HK-2 (cell line): ENCODE measurements at regions not wholly inside any gene's neighbourhood (a gene's known extent, or its start where the extent isn't known, plus 50 kb on each side); places are given as distances from the start of the nearest gene placed in this dataset.
A peak's percentile ranks its signal among the peaks of the same experiment; 100 is the strongest.
"Not testable (repeated sequence)": the region's sequence is repeated elsewhere in the genome, so short reads cannot be mapped to it uniquely, and the experiment has no call there.

ENCODE experiments used
- DNase-seq: peaks from one replicate; pipeline ENCODE4 v3.0.0-alpha.2; 2018; ENCODE audit not compliant: unreplicated experiment

DNA sequence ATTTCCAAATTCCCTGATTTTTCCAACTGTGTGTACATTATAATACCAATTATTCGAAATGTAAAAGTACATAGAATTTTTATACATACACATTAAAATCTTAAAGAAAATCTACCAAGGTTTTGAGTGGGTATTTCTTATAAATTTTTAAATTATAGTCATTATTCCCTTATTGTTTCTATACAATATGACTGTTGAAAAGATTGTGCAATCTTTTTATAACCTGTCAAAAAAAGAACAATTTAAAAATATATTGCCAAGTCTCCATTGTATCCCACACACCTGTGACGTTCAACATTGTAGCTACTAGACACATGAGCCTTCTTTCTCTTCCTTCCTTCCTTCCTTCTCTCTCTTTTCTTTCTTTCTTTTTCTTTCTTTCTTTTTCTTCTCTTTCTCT is 473.2 kb upstream of the CHRM3 start:
- DNase-seq: no peak

- DNase-seq: no peak
Observed at GRCh38 chr1:238912148-238912547, 474.2 kb upstream of the CHRM3 start.

DNA sequence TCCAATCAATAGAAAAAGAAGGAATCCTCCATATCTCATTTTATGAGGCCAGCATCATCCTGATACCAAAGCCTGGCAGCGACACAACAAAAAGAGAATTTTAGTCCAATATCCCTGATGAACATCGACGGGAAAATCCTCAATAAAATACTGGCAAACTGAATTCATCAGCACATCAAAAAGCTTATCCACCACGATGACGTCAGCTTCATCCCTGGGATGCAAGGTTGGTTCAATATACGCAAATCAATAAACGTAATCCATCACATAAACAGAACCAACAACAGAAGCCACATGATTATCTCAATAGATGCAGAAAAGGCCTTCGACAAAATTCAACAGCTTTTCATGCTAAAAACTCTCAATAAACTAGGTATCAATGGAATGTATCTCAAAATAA is 483.6 kb upstream of the CHRM3 start:
- DNase-seq: not testable (repeated sequence)

DNA sequence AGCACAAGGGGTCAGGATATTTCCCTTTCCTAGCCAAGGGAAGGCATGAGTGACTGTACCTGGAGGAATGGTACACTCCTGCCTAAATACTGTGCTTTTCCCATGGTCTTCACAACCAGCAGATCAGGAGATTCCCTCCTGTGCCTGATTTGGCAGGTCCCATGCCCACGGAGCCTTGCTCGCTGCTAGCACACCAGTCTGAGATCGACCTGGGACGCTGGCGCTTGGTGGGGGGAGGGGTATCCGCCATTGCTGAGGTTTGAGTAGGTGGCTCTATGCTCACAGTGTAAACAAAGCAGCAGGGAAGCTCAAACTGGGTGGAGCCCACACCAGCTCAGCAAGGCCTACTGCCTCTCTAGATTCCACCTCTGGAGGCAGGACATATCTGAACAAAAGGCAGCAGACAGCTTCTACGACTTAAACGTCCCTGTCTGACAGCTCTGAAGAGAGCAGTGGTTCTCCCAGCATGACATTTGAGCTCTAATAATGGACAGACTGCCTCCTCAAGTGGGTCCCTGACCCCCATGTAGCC is 486.0 kb upstream of the CHRM3 start:
- DNase-seq: no peak

DNA sequence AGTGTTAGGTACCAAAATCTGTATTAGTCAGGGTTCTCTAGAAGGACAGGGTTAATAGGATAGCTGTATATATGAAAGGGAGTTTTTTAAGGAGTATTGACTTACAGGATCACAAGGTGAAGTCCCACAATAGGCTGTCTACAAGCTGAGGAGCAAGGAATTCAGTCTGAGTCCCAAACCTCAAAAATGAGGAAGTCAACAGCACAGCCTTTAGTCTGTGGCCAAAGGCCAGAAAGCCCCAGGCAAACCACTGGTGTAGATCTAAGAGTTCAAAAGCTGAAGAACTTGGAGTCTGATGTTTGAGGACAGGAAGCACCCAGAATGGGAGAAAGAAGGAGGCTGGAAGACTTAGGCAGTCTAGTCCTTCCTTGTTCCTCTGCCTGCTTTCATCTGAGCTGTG is 487.5 kb upstream of the CHRM3 start:
- DNase-seq: no peak

- DNase-seq: peak; percentile 22
Observed at GRCh38 chr1:238895911-238896310, 490.5 kb upstream of the CHRM3 start.

DNA sequence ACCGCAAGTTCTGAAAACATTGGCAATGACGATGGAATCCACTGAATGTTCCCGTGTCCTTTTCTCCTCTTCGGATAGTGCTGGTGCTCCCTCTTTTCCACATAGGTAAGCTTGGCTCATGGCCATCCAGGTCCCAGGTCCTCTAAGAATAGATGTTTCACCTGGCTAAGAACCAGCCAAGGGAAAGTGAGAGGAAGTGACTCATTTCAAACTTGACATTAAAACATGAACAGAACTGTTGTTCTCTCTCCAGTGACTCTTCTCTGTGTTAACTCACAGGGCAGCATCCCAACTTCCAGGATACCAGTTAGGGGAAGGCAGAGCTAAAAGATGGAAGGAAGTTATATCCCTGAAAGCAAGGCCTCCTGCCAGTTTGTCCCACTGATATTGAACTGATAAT is 493.8 kb upstream of the CHRM3 start:
- DNase-seq: no peak

GRCh38 chr1:238861342-238862066 is 524.9 kb upstream of the CHRM3 start:
- DNase-seq: no peak

- no peak for DNase-seq
Observed at GRCh38 chr1:238833919-238834318, 552.4 kb upstream of the CHRM3 start.

- DNase-seq: no peak
Observed at GRCh38 chr1:238832106-238832505, 554.3 kb upstream of the CHRM3 start.

DNA sequence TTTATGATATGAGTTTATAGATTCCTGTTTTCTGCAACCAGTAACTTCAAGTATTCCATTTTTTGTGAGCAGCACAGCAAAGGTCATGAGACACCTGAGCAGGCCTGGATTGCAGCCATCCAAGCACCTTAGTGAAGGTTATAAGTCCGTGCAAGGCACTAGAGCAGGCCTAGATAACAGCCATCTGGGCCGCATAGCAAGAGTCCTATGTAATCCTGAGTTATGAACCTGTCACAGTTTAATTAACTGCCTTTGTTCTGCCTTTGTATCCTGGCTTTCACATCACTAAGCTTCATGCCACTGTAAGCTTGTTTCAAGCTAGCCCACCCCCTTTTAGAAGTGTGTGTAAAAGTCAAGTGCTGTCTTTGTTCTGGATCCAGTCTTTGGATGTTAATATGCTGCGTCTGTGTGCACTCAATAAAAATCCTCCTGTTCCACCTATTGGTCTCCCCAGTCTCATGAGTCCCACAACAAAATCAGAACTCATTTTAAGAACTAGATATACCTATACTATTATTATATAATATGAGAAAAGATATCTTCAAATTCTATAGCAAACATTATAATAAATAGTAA is 556.2 kb upstream of the CHRM3 start:
- no peak for DNase-seq

- DNase-seq: no peak
Observed at GRCh38 chr1:238826891-238827290, 559.5 kb upstream of the CHRM3 start.

DNA sequence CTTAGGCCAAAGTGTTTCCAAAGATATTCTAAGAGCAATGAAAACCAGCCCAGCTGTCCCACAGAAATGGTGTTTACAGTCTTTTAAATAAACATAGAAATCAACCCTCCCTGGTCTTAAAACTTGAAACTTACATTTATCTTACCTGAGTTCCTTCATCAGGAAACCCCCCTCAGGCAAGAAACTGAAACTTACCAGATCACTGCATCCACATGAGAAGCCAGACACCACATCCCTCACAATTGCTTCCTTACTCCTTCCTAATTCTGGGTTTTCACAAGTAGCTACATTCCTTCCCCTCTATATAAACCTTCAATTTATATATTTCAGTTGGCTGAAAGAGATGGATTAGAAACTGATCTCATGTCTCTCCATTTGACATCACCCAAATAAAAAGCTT is 563.0 kb upstream of the CHRM3 start:
- DNase-seq: no peak

- no peak for DNase-seq
Observed at GRCh38 chr1:238811211-238811879, 575.0 kb upstream of the CHRM3 start.

GRCh38 chr1:238790882-238791281 is 595.5 kb upstream of the CHRM3 start:
- no peak for DNase-seq

- no peak for DNase-seq
Observed at GRCh38 chr1:238789916-238790667, 596.3 kb upstream of the CHRM3 start.

- DNase-seq: no peak
Observed at GRCh38 chr1:238787471-238787870, 598.9 kb upstream of the CHRM3 start.

GRCh38 chr1:238783633-238784032 is 602.7 kb upstream of the CHRM3 start:
- DNase-seq: no peak

DNA sequence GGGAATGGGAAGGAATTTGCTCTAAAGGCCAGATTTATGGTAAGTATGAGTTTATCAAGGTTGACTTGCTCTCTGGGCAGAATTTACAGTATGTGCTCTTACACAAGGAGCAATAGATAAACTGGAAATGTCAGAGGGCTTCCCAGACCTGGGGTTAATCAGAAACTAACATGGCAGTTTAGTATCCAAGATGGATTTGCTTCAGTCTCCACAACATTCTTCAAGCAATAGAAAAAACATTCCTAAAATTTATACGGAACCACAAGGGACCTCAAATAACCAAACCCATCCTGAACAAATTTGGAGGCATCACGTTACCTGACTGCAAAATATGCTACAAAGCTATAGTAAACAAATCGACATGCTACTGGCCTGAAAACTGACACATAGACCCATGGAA is 606.7 kb upstream of the CHRM3 start:
- DNase-seq: no peak

- no peak for DNase-seq
Observed at GRCh38 chr1:238778113-238778512, 608.3 kb upstream of the CHRM3 start.

GRCh38 chr1:238777551-238777950 is 608.8 kb upstream of the CHRM3 start:
- no peak for DNase-seq

DNA sequence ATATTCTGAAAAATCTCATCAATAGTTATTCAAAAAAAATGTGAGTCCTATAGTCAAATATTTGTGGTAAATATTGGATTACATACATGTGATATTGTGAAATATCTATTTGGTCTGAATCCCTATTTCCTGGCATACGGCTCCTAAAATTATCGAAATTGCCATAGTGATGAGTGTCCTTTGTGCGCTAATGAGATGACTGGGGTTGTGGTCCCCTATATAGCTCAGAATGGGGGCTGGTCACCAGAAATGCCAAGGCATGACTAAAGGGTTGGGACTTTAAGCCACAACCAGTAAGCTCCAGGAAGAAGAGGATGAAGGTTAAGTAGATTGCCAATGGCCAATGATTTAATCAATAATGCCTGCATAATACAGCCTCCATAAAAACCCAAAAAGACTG is 610.2 kb upstream of the CHRM3 start:
- DNase-seq: no peak
